ENCODE measurements at regions not wholly inside any gene's neighbourhood (a gene's known extent, or its start where the extent isn't known, plus 50 kb on each side); places are given as distances from the start of the nearest gene placed in this dataset.
"Not testable (repeated sequence)": the region's sequence is repeated elsewhere in the genome, so short reads cannot be mapped to it uniquely, and the experiment has no call there.

- not testable (repeated sequence) for TF ChIP-seq CTCF (IDR thresholded peaks at IDR 0.05); ZFX (IDR thresholded peaks at IDR 0.05; ENCODE audit: borderline replicate concordance)
Measured at GRCh38 chr14:106626469-106626868, 1100.1 kb downstream of the TMEM121 start.

All from 22Rv1 (cell line).